H1 (cell line): ENCODE measurements at regions not wholly inside any gene's neighbourhood (a gene's known extent, or its start where the extent isn't known, plus 50 kb on each side); places are given as distances from the start of the nearest gene placed in this dataset.

Experiments used
- MAFK ChIP-seq: IDR thresholded peaks from 2 replicates; pipeline ENCODE4 v1.6.1; 2012; ENCODE audit warnings: low read depth, mild to moderate bottlenecking, improper control_type of control experiment, low read length
- RNF2 ChIP-seq: fragments of 200-900, 300-1000 bp; sonication (generic); IDR thresholded peaks from 2 replicates; pipeline ENCODE4 v1.7.1; 2016; ENCODE audit warnings: borderline replicate concordance, low read depth, mild to moderate bottlenecking, antibody characterized with exemption, low read length; ENCODE audit not compliant: poor library complexity, severe bottlenecking; ENCODE audit errors: missing control alignments
- RXRA ChIP-seq: IDR thresholded peaks from 2 replicates; pipeline ENCODE4 v1.6.1; 2011; ENCODE audit warnings: low read depth, mild to moderate bottlenecking, low read length, moderate library complexity; ENCODE audit not compliant: insufficient read depth
- SP2 ChIP-seq: IDR thresholded peaks from 2 replicates; pipeline ENCODE4 v1.6.1; 2012; ENCODE audit warnings: mild to moderate bottlenecking, low read length, inconsistent platforms
- TF ChIP-seq, protein P1 (sequence below): IDR thresholded peaks from 2 replicates; pipeline ENCODE4 v1.6.1; 2012; ENCODE audit warnings: low read length, inconsistent platforms

DNA sequence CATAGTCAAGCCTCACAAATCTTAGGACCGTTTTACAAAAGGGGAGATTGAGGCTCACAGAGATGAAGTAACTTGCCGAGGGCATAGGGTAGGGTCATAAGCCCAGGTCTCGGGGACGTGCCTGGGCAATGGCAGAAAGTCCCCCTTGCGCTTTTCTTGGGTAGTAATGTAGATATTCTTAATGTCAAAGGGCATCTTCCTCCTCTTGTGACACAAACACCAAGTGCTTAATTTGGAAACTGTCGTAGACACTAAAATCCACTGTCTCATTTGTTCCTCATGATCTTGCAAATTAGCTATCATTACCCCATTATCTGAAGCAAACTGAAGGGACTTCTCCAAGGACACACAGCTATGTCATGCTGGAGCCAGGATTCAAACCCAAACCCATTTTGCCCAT lies 180.8 kb downstream of the GAS1 start (continued):
- TF ChIP-seq SP2 = no peak
- no peak for TF ChIP-seq RNF2
- TF ChIP-seq MAFK = no peak
- no peak for TF ChIP-seq RXRA
- TF ChIP-seq, protein P1, sequence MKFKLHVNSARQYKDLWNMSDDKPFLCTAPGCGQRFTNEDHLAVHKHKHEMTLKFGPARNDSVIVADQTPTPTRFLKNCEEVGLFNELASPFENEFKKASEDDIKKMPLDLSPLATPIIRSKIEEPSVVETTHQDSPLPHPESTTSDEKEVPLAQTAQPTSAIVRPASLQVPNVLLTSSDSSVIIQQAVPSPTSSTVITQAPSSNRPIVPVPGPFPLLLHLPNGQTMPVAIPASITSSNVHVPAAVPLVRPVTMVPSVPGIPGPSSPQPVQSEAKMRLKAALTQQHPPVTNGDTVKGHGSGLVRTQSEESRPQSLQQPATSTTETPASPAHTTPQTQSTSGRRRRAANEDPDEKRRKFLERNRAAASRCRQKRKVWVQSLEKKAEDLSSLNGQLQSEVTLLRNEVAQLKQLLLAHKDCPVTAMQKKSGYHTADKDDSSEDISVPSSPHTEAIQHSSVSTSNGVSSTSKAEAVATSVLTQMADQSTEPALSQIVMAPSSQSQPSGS = no peak
